ENCODE measurements at regions not wholly inside any gene's neighbourhood (a gene's known extent, or its start where the extent isn't known, plus 50 kb on each side); places are given as distances from the start of the nearest gene placed in this dataset.

DNA sequence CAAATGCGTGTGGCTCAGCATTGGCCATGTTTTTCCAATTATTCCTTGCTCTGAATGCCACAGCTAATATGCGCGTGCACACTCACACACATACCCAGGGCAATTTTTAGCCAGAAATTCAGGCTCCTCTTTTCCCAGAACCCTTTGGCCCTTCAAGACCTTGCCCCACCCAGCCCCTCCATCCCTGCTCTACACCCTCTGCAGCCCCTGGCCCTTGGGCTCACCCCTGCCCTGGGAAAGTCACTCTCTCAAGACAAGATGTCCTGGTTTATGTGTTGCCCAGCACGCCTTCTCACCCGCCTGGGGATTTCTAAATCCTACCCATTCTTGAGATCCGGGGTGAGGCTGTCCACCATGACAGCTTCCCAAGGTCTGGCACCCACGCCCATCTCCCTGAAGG, 319.7 kb downstream of the CYP26B1 start:
- TF ChIP-seq, protein P1, sequence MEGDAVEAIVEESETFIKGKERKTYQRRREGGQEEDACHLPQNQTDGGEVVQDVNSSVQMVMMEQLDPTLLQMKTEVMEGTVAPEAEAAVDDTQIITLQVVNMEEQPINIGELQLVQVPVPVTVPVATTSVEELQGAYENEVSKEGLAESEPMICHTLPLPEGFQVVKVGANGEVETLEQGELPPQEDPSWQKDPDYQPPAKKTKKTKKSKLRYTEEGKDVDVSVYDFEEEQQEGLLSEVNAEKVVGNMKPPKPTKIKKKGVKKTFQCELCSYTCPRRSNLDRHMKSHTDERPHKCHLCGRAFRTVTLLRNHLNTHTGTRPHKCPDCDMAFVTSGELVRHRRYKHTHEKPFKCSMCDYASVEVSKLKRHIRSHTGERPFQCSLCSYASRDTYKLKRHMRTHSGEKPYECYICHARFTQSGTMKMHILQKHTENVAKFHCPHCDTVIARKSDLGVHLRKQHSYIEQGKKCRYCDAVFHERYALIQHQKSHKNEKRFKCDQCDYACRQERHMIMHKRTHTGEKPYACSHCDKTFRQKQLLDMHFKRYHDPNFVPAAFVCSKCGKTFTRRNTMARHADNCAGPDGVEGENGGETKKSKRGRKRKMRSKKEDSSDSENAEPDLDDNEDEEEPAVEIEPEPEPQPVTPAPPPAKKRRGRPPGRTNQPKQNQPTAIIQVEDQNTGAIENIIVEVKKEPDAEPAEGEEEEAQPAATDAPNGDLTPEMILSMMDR (conservative IDR thresholded peaks at IDR 0.05): no peak
- no peak for TF ChIP-seq EZH2 (IDR thresholded peaks at IDR 0.05; ENCODE audit: low read depth)

All from PC-9 (cell line).